GM21367 (cell line): ENCODE measurements at regions not wholly inside any gene's neighbourhood (a gene's known extent, or its start where the extent isn't known, plus 50 kb on each side); places are given as distances from the start of the nearest gene placed in this dataset.
A peak's percentile ranks its signal among the peaks of the same experiment; 100 is the strongest.

Experiments
- ATAC-seq: cut with Tn5 transposase; IDR thresholded peaks from one replicate; pipeline ENCODE4 v1.9.1; 2021; ENCODE audit not compliant: unreplicated experiment

- no peak for ATAC-seq
Measured at GRCh38 chr13:103133556-103133955, 67.3 kb upstream of the SLC10A2 start.

- peak; percentile 67 for ATAC-seq
Measured at GRCh38 chr13:103130681-103131210, 64.5 kb upstream of the SLC10A2 start.

- ATAC-seq = no peak
Measured at GRCh38 chr13:103130146-103130545, 63.9 kb upstream of the SLC10A2 start.
